GM11168 (cell line): ENCODE measurements at regions not wholly inside any gene's neighbourhood (a gene's known extent, or its start where the extent isn't known, plus 50 kb on each side); places are given as distances from the start of the nearest gene placed in this dataset.
"Not testable (repeated sequence)": the region's sequence is repeated elsewhere in the genome, so short reads cannot be mapped to it uniquely, and the experiment has no call there.

Experiments used
- in situ Hi-C: fragments of 300-500 bp; cut with MboI; formaldehyde crosslinking; loops from one replicate; pipeline ENCODE4 v1.12.0; 2022; ENCODE audit warnings: low sequenced_read_pairs; ENCODE audit not compliant: unreplicated experiment

DNA sequence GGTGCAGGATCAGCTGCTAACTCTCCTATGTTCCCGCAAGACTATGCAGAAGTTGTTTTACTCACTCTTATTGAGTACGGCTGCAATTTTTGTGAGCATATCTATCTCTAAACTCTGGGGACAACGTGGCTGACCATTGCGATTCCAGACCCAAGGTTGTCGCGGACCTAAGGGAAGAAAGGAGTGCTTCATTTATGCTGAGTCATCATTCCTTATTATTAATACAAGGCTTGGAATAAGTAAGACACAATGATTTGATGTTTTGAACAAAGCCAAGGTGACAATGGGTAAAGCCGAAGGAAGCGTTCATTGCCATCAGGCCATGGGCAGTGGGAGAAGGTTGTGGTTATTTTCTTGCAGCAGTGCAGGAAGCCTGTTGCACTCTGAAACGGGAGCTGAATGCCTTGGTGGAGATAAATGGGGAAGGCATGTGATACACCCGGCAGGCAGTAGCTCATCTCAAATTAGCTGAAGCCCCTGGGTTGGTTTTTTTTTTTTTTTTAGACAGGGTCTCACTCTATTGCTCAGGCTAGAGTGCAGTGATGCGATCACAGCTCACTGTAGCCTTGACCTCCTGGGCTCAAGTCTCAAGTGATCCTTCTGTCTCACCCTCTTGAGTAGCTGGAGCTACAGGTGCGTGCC lies 605.7 kb downstream of the TYW1 start:
- in situ Hi-C loops: no loop called here

DNA sequence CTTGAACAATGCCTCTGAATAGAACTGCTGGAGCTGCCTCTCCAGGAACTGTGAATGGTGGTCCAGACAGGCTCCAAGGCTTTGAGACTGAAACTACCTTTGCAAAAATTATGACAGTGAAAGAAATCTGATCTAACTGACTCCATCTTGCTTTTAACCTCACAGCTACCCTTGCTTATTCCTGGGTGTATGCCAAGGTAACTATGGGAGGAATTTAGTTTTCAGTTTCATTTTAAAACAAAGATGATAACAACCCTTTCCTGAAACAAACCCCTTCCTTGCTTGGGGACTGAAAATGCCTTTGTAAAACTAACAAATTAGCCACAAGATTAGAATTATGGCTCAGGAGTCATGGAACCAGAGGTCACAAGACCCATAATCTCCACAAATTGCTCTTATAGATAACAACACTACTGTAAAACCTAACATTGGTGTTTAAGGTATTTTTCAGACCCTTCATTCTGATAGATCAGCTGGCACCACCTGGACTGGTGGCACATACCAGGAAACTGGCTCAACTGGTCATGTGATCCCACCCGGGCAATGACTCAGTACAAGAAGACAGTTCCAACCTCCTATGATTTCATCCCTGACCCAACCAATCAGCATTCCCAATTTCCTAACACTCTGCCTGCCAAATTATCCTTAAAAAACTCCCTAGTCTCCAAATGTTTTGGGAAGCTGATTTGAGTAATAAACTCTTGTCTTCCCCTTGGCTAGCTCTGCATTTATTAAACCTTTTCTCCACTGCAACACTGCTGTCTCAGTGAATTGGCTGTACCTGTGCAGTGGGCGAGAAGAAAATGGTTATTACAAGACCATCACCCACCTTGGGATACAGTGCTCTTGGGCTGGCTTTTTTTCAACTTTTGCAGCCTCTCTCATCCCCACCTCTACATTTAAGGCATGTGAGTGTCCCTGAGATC lies 608.1 kb downstream of the TYW1 start:
- in situ Hi-C loops: no loop called here

DNA sequence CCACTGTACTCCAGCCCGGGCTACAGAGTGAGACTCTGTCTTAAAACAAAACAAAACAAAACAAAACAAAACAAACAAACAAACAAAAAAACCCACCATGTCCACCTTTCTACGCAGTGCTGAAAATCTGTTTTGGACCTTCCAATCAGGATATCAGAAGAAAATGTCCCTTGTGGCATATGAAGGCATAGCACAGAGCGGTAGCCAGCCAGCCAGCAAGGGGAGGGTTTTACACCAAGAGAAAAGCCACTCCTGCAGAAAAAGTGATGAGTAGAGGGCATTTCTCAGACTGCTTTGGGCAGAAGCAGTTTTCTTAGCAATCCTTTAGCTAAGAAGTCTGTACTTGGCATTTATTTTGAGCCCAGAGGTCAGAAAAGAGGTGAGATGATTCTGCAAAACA lies 612.2 kb downstream of the TYW1 start:
- in situ Hi-C loops: no loop called here

DNA sequence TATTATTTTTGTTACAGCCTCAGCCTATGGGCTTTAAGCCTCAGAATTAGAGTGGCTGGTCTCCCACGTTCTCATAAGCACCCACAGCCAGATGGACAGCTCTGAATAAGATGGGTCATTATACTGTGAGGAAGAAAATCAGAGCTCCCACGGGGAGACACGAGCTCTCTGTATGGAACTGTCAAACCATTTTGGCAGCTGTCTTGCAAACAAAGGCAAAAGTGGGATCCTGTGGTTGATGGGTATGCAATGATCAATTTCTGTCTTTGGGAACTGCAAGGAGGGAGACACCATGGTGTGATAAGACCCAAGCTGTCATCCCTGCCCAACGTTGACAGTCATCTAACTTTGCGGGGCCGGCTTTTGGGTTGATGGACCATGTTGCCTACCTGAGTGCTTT lies 614.3 kb downstream of the TYW1 start:
- in situ Hi-C loops: no loop called here

DNA sequence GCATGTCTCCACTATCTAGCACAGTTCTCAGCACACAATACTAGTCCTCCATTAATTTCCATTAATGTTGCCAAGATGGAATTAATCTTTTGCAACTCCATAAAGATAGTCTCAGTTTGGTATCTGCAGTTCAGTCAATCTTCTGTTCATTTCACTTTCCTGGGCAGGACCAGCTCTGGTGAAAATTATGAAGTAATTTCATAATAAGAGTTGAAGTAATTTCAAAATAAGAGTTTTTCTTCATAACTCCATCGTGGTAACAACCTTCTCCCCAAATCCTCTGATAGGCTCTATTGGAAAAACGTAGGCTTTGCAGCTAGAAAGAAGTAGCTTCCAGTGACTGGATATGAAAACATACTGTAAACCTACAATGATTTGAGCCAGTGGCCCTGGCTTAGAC lies 618.2 kb downstream of the TYW1 start:
- in situ Hi-C loops: no loop called here

DNA sequence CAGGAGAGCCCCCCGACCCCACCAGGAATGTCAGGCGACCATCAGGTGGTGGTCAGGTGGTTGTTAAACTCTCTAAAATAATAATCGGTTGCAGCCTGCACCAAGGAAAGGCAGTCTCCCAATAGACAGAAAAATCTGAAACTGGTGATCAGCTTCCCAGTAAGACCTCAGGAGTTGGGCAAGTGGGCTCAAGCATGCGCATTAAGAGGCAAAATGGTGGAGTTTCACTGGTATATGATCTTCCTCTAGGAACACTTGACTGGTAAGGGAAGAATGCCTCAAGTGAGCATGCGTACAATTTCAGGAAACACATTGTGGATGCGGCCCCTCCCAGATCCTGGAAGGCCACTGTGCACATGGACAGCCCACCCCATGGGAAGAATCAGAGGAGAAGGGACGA lies 619.9 kb downstream of the TYW1 start:
- in situ Hi-C loops: no loop called here

DNA sequence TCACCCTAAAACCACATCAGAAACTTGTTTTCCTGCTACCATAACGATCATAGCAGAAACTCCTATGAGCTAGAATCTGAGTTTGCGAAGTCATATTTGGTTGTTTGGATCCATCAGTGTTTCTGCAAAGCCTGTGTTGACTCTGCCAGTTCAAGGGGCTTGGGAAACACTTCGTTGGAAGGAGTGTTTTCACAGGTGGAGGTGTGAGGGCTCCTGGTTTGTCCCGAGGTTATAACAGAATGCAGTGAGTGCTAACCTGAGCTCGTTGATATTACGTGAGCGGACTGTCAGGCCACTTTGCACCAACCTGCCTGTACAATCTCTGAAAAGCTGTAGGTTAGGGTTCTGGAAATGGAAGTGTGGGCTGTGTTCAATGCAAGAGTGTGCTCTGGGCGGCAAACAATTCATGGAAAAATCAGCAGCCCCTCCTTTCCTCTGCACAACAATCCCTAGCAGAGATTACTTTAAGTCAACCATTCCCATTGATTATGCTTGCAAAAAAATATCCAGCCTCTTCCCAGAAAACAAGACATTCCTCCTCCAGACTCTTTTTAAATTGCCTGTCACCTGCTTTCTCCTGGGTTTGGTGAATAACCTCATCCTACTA lies 622.0 kb downstream of the TYW1 start:
- in situ Hi-C loops: no loop called here

DNA sequence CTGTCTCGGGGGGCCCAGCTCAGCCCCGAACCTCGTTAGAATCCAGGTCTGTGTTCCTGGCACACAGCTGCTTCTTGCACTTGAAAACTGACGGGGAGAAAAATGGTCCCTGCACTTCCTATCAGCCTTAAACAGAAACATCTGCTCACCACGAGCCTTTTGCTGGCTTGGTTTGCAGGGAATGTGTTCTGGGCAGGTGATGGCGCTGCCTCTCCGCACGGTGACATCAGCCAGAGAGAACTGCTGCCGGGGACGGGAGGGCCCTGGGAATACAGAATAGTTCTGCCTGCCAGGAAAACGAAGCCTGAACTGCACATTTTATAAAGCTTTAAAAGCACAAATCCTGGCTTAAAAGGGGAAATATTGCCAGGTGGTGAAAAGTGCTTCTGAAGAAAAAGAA lies 622.5 kb downstream of the TYW1 start:
- in situ Hi-C loops: no loop called here

DNA sequence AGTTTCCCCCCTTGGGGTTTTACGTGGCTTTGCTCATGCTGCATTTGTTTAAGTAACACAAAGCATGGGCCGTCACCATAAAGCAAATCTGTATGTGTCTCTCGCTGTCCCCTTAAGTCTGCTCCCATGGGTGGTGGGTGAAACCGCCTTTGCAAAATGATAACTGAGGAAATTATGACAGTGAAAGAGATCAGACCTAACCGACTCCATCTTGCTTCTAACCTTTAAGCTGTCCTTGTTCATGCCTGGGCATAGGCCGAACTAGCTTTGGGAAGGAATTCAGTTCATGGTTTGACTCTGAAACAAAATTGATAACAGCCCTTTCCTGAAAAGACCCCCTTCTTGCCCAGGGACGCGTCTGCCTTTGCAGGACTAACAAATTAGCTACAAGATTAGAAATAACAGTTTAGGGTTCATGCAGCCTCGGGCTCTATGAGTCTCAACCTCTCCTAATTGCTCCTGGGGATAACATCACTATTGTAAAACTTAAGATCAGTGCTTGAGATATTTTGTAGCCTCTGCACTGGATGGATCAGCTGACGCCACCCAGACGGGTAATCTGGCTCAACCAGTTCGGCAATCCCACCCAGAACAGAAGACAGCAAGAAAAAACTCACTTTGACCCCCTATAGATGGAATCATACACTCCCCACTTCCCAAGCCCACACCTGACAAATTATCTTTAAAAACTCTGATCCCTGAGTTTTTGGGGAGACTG lies 623.7 kb downstream of the TYW1 start:
- in situ Hi-C loops: no loop called here

DNA sequence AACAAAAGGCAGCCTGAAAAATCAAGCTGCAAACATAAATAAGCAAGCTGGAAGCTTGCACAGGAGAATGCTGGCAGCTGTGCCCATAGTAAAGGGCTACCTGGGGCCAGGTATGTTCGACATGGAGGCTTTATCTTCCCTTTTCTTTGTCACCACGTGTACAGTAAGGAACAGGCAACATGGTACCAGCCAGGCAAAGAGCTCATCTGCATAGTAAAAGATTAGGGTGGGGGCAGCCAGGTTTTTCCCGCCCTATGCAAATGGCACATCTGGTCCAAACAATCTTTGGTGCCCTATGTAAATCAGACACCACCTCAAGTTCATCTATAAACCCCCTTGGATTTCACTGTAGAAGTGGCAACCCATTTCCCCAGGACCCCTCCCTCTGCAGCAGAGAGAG lies 625.1 kb downstream of the TYW1 start:
- in situ Hi-C loops: no loop called here

DNA sequence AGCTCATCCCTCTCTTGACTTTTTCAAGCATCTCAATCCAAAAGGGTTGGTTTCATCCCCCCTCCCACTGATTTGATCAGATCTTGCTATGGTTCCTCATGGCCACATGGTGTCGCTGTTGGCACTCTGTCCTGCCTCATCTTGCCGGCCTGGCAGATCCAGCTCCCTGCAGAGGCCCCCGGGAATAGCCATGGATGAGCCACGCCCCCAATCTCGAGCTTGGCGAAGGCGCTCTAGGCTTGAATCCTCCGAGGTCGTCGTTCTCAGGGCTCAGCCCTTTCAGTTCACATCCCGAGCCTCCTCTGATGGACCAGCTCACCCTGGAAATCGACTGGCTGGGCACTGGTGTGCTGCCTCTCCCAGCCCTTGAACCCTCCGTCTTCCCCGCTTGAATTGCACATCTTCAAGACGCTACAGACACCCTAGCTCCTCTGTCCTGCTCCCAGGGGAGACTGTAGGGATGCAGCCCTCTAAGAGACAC lies 628.7 kb downstream of the TYW1 start:
- in situ Hi-C loops: no loop called here

DNA sequence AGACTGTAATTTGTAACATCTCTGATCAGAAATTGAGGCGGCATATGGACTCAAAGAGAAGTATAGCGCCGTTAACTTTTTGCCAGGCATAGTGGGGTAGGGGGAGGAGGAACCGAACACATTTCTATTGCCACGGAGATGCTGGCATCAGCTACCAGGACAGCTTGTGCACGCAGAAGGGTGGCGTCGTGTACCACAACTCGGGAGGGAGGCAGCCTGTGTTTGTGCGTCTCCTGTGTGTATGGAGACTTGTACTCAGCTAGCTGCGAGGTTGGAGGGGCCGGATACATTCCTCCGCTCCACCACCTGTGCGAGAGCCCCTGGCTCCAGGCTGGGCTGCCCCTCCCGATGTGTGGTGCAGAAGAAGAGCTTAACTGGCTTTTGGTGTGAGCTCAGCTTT lies 634.8 kb downstream of the TYW1 start:
- in situ Hi-C loops: no loop called here

DNA sequence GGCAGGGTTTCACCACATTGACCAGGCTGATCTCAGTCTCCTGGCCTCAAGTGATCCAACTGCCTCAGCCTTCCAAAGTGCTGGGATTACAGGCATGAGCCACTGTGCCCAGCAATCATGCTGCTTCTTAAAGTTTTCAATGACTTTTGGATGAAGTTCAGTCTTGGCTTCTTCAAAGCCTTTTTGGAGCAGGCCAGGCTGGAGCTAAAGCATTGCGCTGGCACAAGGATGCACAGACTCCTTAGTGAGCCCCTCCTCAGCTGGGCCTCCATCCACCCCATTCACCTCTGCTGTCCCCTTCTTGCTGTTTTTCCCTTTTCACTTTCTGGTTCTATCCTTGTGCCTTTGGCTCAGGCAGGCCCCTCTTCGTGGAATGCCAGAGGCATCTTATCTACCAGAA lies 638.6 kb downstream of the TYW1 start:
- in situ Hi-C loops: no loop called here

DNA sequence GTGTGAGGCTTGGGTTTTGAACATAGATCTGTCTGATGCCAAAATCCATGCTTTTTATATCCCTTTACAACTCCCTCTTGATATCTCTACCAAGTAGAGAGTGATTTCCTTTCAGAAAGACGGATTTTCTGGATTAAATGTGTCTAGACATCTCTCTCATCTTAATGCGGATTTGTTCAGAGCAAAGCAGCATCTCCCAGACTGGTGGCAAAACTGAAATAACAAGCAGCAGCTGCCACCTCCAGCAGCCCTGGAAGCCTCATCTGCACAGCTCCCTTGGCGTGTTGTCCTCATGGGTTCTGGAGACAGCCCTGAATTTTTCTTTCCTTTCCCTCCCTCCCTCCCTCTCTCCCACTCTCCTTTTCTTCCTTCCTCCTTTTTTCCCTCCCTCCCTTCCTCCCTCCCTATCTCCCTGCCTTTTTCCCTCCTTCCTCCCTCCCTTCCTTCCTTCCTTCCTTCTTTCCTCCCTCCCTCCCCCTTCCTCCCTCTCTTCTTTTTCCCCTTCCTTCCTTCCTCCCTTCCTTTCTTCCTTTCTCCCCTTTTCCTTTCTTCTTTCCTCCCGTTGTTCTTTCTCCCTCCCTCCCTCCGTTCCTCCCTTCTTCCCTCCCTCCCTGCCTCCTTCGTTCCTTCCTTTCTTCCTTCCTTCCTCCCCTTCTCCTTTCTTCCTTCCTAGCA lies 639.9 kb downstream of the TYW1 start:
- in situ Hi-C loops: no loop called here

DNA sequence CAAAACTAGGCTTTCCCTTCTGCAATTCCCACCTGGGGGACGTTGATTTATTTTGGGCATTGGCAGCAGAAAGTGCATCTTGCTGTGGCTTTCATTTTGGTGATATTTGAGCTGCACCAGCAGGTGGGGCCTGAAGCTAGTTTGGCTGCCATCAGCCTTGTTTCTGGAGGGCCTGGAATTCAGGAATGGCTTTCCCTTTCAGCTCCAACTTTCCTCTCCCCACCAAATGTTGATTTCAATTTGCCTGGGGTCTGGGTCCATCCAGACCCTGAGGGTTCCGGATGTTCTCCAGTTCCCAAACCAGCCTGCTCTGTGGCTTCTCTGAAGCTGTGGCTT lies 640.4 kb downstream of the TYW1 start:
- in situ Hi-C loops: no loop called here

DNA sequence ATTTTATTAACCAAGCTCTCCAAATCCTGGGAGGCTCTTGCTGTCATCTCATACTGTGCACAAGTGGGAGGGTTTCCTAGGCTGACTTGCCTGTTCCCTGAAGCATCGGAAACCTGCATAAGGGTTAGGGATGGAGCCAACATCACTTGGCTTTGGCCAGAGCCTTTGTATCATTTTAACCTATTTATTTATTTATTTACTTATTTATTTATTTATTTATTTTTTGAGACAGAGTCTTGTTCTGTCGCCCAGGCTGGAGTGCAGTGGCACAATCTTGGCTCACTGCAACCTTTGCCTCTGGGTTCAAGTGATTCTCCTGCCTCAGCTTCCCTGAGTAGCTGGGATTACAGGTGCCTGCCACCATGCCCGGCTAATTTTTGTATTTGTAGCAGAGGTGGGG lies 645.9 kb downstream of the TYW1 start:
- in situ Hi-C loops: not testable (repeated sequence)

DNA sequence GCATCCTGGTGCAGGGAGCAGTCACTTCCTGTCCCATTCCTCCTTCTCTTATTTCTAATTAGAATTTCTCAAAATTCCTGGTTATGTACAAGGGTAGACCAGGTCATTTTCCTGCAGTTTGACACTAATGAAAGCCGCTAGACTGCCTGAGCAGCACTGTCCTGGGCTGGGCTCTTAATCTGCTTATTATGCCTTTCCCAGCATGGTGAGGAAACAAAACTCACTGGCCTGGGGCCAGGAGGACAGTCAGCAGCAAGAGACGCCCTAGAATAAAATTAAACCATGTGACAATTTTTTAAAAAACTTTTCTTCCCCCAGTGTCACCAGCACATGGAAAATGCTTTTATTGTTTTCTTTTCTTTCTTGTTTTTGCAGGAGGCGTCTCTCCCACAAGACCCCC lies 647.5 kb downstream of the TYW1 start:
- in situ Hi-C loops: no loop called here

DNA sequence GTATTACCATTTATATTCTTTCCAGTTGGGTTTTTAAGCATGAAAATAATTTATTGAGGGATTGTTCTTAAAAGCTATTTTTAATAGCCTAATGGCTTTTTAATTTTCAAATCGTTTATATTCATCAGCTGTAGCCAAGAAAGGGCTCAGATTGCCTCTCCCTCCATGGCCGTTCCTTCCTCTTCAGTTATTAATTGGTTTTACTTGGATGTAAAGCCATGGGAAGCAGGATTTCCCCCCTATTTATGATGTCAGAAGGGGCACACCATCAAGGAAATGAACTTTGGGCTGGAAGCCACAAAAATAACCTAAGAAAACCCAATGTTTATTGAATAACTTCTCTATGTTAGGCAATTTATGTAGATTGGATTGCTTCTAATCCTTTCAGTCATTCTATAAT lies 656.3 kb downstream of the TYW1 start:
- in situ Hi-C loops: no loop called here

DNA sequence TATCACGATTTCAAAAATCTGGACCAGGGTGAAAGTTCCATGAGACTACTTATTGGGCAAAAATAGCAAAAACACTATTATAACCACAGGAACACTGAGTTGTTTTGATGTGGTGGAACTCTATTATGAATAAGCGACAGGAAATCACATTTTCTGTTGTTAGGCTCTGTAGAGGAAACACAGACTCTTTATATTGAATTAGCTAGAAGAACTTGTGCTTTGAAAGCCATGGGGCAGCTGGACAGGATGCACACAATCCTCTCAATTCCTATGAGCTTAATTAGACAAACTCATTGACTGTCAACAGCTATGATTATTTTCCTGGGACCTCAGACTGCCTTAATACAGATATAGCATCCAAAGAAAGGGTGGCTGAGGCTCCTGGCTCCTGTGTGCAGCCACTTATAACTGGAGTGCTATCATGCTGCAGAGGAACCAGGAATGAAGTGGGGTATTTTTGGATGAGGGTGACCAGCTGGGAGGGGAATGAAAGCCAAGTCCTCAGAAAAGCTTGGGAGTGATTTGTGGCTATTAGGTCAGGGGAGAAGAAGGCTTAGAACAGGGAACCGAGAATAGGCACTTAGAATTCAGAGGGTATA lies 657.3 kb downstream of the TYW1 start:
- in situ Hi-C loops: no loop called here

DNA sequence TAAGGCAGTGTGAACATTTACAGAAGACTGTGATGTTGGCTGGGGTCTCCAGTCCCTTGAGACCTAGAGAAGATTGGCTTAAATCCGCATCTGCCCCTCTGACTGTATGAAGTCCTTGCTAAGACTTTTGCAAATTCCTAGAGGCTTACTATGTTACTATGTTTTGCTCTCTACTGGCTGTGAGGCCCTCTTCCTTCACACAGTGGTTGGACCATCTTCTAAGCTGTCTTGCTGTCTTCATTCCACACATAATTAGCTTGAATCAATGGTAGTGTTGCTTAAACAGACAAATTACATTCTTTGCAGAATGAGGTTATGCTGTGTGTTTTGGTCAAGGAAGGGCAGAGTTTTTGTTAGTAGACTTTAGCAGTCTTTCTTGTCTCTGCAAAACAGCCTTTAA lies 658.0 kb downstream of the TYW1 start:
- in situ Hi-C loops: no loop called here
